IPS-NIHi11 (cell line): ENCODE measurements at regions not wholly inside any gene's neighbourhood (a gene's known extent, or its start where the extent isn't known, plus 50 kb on each side); places are given as distances from the start of the nearest gene placed in this dataset.

ENCODE experiments used
- DNase-seq: peaks from one replicate; pipeline ENCODE4 v3.0.0; 2012; ENCODE audit warnings: mixed read lengths, low spot score

- no peak for DNase-seq
Observed at GRCh38 chr2:128534688-128535392, 216.2 kb upstream of the HS6ST1 start.

GRCh38 chr2:128535953-128536352 lies 217.3 kb upstream of the HS6ST1 start:
- peak; percentile 36 for DNase-seq

GRCh38 chr2:128536925-128537620 lies 218.4 kb upstream of the HS6ST1 start:
- DNase-seq = peak; percentile 77

DNA sequence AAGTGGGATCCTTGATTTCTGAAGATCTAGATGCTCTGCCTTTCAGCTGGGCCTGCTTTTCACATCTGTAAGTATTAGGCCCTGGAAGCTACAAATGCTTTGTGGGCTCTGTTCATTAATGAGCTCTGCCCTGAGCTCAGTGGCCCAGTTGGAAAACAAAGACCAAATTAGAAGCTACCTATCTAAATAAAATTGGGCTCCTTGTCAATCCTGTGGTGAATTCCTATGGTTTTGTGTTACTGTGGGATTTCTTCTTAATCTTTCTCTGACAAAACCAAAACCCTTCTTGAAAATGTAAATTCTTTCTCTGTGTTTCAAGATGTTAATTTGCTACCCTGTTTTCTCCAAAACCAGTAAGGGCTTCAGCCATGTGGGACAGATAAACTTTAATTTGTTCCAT lies 219.0 kb upstream of the HS6ST1 start:
- no peak for DNase-seq

DNA sequence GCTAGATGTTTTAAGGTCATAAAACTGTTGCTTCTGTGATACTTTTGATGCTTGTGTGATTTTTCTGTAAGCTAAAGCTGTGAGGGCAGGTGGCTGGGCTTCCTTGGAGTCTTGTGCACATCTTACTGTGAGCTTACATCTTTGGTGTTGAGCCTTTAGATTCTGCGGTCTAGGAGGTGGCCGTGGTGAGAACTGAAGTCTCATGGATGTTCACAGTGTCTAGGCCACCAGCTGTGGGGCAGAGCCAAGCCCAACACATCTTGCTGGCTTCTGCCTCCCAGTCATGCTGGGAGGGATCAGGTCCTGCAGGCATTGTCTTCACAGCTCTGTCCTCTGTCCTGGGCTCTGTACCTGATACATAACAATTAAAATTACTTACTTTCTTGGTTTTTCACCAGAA lies 219.7 kb upstream of the HS6ST1 start:
- DNase-seq = no peak

DNA sequence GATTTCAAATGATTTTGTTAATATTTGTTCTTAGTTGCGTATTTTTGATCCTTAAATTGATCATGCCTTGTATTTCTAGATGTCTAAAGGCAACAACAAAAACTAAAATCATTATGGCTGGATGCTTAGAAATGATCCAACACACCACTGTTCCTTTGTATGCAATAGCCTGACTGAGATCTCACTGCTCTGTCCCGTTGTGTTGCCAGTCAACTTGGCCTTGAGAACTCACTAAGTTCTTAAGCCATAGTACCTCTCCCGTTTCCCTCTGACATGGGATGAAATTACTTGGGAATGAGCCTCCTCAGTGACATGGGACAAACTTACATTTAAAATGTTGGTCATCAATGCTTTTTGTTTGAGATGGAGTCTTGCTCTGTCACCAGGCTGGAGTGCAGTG lies 222.0 kb upstream of the HS6ST1 start:
- no peak for DNase-seq

- no peak for DNase-seq
Observed at GRCh38 chr2:128541448-128541847, 222.8 kb upstream of the HS6ST1 start.

DNA sequence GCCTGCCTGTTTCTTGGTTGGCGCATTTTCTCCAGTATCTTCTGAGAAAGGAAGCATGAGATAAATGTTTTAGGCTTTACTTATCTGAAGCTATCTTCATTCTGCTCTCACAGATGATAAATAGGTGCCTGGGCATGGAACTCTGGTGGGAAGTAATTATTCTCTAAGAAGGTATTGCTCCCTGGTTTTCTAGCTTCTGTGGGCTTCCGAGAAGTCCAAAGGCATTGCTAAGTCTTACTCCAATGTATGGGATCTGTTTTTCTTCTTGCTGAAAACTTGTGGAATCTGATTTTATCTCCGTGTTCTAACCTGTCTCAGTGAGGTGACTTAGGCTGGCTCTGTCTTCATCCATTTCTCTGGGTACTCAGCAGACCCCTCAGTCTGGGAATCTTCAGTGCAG lies 224.4 kb upstream of the HS6ST1 start:
- DNase-seq = no peak

DNA sequence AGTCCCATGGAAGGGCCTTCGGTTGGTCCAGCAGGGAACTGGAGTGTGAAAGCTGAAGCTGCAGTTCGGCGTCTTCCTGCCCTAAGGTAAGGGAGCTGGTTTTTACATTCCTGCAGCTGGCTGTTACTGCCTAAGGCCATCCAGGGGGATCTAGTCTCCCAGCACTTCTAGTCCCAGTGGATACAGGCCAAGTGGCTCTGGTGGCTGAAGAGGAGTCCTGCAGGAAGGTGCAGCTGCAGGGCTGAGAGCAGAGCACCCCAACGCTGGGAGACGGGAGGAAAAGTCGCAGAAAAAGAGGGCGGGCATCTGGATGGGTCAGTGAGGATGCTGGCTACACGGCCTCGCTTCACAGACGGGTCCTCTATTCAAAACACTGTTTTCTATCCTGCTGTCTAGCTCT lies 225.0 kb upstream of the HS6ST1 start:
- peak; percentile 38 for DNase-seq

DNA sequence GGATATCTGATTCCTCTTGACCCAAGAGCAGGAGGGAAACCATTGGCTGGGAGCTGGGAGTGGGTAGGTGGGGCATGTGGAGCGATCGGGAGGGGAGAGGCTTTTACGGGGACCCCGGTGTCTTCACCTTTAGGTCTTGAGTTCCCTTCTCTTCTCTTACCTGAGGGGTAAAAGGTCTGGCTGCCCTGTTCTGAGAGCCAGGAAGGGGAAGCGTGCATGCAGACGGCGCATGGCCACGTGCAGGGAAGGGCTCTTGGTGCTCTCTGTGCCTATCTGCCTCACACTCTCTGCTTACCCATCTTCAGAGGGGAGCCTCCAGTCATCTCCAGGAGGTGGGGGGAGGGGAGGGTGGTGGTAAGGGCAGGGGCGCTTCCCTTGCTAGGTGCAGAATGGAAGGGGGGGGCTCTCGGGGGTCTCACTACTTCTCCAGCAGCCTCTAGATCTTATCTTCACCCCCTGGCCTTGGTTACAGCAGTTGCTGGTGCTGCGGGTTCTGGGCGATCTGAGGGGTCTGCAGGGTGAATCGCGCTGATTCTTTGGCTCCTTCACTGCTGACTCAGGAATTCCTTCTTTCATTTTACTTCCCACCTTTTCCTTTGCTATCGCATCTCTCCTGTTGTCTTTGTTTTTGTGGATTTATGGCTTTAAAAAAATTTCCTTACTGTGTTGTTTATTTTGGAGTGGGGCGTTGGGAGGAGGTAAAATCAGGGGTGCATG lies 225.8 kb upstream of the HS6ST1 start:
- DNase-seq = no peak

DNA sequence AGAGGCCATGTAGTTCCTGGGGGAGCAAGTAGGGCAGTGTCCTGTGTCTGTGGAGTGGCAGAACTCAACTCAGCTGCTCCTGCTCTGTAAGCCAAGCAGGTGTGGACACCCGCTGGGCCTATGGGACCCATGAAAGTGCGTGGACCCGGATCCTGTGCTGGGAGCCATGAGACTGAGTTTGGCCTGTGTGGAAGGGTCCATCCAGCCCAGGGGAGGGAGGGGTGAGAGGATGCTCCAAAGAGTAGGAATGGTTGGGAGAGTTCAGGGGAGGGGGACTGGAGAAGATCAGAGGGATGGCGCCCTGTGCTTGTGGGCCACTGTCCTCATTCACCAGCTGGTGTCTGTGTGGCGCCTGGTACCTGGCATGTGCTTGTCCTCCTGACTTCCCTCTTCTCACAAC lies 226.4 kb upstream of the HS6ST1 start:
- no peak for DNase-seq

- DNase-seq = no peak
Observed at GRCh38 chr2:128545829-128546228, 227.2 kb upstream of the HS6ST1 start.

- no peak for DNase-seq
Observed at GRCh38 chr2:128547667-128548066, 229.0 kb upstream of the HS6ST1 start.

GRCh38 chr2:128548461-128548891 lies 229.8 kb upstream of the HS6ST1 start:
- DNase-seq = no peak

- DNase-seq = no peak
Observed at GRCh38 chr2:128549094-128549493, 230.4 kb upstream of the HS6ST1 start.

DNA sequence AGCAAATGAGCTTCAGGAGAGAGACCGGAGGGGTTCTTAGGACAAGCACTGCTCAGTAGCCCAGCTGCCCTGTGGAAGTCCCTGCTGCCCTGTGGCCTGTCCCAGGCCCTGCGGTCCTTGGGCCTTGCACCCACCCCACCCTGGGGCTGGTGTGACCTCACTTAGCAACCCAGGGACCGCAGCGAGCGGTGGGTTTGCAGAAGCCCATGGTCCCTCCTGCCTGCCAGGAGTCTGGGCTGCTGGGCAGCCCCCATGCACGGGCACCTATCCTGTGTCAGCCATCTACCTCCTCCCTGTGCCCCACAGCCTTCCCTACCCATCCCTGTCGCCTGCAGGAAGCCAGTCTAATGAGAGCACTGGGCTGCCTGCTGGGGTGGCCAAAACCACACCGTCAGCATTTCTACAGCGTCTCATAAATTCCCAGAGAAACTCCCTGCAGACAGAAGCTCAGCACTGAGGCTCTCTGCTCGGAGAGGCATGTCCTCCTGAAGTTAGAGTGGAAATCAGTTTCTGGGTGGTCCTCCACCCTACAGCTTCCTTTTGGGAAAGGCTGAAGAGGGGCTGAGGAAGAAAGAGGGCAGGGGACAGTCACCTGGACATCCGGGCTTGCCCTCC lies 231.1 kb upstream of the HS6ST1 start:
- DNase-seq = no peak

DNA sequence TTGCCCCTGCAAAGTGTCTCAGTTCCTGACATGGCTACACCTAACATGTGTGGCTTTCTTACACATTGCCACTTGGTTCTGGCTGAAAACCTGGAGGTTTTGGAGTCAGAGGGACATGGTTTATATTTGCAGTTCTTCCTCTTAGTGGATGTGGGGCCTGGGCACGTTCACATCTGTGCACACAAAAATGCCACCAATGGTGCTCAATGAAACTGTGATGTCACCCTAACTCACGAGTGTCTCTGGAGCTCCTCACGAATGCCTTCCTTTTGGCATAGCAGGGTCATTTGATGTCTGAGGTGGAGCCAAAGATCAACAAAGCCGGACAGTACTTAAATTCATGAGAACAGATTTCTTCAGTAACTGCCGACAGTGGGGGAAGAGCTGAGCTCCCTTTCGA lies 231.7 kb upstream of the HS6ST1 start:
- no peak for DNase-seq

GRCh38 chr2:128550801-128551416 lies 232.2 kb upstream of the HS6ST1 start:
- DNase-seq = no peak

DNA sequence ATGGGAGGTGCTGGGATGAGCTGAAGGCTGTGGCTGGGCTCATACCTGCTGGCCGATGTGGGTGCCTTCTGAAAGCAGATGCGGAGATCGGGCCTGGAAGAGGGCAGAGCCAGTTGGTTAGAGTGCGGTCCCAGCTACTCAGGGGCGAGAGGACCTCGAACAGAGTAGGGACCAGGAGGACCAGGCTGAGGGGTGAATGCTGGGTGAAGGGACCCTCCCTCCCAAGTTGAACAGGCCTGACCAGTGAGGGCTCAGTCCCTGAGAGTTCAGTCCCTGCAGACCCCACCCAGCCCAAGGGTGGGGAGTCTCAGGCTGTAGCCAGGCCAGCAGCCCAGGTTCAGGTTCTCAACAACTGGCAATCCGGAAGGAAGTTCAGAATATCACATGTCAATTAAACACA lies 232.8 kb upstream of the HS6ST1 start:
- DNase-seq = no peak

GRCh38 chr2:128552141-128552805 lies 233.6 kb upstream of the HS6ST1 start:
- DNase-seq = no peak

DNA sequence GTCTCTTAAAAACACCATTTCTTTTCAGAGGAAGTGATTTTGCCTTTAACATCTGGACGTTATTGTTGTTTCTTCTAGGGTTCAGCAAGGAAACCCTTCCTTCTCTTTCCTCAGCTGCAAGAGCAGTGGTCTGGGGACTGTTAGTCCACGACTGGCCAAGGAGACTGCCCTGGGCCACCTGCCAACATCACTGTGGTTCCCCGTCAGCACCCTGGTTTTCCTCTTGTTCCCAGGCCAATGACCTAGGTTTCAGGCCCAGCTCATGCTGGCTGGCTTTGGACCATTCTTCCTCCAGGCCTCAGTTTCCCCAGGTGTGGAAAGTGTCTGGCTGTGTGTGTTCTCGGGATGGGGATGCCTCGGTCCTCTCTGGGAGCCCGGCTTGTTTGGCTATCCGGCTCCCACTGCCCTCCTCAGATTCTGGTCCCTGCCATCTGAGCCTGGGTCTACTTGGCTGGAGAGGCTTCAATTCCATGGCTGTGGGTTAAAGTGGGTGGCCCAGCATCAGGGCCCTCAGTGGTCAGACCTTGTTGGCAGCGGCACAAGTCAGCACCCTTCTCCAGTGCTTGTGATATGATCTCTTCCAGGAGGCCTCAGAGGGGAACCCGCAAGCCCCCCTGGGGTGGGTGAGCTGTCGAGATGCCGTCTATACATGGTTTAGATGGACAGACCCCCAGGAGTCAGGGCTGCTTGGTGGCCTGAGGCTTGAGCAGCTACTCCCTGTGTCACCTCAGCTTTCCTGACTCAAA lies 234.3 kb upstream of the HS6ST1 start:
- DNase-seq = no peak
